Keratinocyte (primary cell): ENCODE measurements at regions not wholly inside any gene's neighbourhood (a gene's known extent, or its start where the extent isn't known, plus 50 kb on each side); places are given as distances from the start of the nearest gene placed in this dataset.

Experiments
- EZH2 ChIP-seq: IDR thresholded peaks from one replicate; pipeline ENCODE4 v1.6.1; 2012; ENCODE audit warnings: inconsistent platforms, mild to moderate bottlenecking, low read length, moderate library complexity
- TF ChIP-seq, protein P1 (sequence below), 3 experiments: IDR thresholded peaks in 1 of 3; conservative IDR thresholded peaks in 1 of 3; optimal IDR thresholded peaks in 1 of 3; 2 replicates in 2 of 3; 3 replicates in 1 of 3; pipeline versions ENCODE3 to v1.5.1; 2011; ENCODE audit warnings: low read length in 3 of 3, mild to moderate bottlenecking in 3 of 3, moderate library complexity in 2 of 3, control low read depth in 1 of 3, inconsistent platforms in 1 of 3; ENCODE audit not compliant: insufficient read depth in 2 of 3; ENCODE audit errors: extremely low read depth in 1 of 3

DNA sequence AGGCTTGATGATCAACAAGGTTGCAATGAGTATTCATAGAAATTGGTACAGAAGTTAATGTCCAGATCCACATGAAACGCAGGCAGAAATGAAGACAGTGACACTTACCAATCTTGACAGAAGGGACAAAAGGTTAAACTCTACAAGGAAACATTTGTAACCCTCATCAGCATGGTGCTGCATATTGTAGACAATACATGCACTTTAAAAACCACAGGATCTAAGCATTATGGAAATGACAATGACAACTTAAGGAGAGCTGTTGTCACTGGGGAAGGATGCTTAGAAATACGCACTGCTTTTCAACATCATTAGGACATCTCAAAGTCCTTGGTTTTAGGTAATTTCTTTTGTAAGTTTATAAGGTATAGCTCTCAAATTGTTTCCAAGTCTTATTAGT is 130.6 kb downstream of the ATP23 start:
- TF ChIP-seq, protein P1, sequence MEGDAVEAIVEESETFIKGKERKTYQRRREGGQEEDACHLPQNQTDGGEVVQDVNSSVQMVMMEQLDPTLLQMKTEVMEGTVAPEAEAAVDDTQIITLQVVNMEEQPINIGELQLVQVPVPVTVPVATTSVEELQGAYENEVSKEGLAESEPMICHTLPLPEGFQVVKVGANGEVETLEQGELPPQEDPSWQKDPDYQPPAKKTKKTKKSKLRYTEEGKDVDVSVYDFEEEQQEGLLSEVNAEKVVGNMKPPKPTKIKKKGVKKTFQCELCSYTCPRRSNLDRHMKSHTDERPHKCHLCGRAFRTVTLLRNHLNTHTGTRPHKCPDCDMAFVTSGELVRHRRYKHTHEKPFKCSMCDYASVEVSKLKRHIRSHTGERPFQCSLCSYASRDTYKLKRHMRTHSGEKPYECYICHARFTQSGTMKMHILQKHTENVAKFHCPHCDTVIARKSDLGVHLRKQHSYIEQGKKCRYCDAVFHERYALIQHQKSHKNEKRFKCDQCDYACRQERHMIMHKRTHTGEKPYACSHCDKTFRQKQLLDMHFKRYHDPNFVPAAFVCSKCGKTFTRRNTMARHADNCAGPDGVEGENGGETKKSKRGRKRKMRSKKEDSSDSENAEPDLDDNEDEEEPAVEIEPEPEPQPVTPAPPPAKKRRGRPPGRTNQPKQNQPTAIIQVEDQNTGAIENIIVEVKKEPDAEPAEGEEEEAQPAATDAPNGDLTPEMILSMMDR (optimal IDR thresholded peaks at IDR 0.05 in 1 of 3, IDR thresholded peaks at IDR 0.05 in 1 of 3, conservative IDR thresholded peaks at IDR 0.05 in 1 of 3; ENCODE audit: extremely low read depth in 1 of 3, insufficient read depth in 2 of 3, low read length in 3 of 3), result no peak
- TF ChIP-seq EZH2, result no peak
